Activated naive CD4-positive, alpha-beta T cell treated with anti-CD3 and anti-CD28 coated beads, Interleukin-2, amount 10 ng/mL, durations not matched to agents 7 days and 5 days (primary cell): ENCODE measurements at regions not wholly inside any gene's neighbourhood (a gene's known extent, or its start where the extent isn't known, plus 50 kb on each side); places are given as distances from the start of the nearest gene placed in this dataset.

ENCODE experiments used
- CTCF ChIA-PET: fragments of 350-600 bp; sonication (Branson Sonifier 250); formaldehyde crosslinking; loops from one replicate; lab custom pipeline; 2021; ENCODE audit warnings: antibody characterized with exemption; lab: Charles Lee
- DNase-seq: peaks from one replicate; pipeline ENCODE4 v3.0.0-alpha.2; 2020
- H3K27ac Mint-ChIP-seq: one replicate; pipeline ENCODE4 v1.8.0; 2021; ENCODE audit warnings: mild to moderate bottlenecking, moderate library complexity, mixed read lengths
- H3K27me3 Mint-ChIP-seq: one replicate; pipeline ENCODE4 v1.8.0; 2021; ENCODE audit warnings: mild to moderate bottlenecking, mixed read lengths
- H3K36me3 Mint-ChIP-seq: one replicate; pipeline ENCODE4 v1.8.0; 2021; ENCODE audit warnings: mixed read lengths
- H3K4me1 Mint-ChIP-seq: one replicate; pipeline ENCODE4 v1.8.0; 2021; ENCODE audit warnings: mixed read lengths
- H3K4me3 Mint-ChIP-seq: one replicate; pipeline ENCODE4 v1.8.0; 2021; ENCODE audit warnings: mild to moderate bottlenecking, moderate library complexity, mixed read lengths
- H3K9me3 Mint-ChIP-seq: one replicate; pipeline ENCODE4 v1.8.0; 2021; ENCODE audit warnings: mixed read lengths

DNA sequence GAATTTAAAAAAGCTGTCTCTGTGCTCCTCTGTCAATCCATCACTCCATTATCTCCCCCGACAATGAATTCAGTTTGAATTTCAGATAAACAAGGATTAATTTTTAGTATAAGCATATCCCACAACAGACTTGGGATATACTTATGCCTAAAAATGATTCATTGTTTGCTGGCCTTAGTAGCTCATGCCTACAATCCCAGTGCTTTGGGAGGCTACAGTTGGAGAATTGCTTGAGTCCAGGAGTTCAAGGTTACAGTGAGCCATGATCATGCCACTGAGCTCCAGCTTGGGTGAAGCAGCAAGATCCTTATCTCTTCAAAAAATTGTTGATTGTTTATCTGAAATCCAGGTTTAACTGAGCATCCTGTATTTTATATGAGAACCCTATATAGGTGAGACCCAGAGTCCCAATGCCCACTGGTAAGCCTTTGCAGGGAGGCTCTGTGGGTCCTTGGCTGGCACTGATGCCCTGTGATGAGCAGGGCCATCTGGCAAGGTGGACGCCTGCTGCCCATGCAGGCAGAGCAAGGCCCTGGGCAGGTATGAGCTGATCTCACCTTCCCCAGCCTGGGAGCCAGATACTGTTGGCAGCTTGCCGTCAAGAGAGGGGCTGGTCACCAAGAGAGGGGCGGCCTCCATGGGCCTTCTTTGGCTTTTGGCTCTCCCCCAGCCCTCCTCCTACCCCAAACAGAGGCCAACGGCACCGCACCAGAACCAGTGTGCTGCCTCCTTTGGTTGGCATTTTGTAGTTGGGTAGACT, 158.7 kb downstream of the SEC14L1 start:
- Mint-ChIP-seq H3K36me3 (no peaks in the 10 kb centered on the region), H3K27me3 (peaks cover 33% of the 10 kb centered on the region), H3K4me1 (no peaks in the 10 kb centered on the region), H3K27ac (no peak overlapping the region), H3K9me3 (no peaks in the 10 kb centered on the region), H3K4me3 (no peak overlapping the region)
- no peak for DNase-seq
- CTCF ChIA-PET = no interaction called here

DNA sequence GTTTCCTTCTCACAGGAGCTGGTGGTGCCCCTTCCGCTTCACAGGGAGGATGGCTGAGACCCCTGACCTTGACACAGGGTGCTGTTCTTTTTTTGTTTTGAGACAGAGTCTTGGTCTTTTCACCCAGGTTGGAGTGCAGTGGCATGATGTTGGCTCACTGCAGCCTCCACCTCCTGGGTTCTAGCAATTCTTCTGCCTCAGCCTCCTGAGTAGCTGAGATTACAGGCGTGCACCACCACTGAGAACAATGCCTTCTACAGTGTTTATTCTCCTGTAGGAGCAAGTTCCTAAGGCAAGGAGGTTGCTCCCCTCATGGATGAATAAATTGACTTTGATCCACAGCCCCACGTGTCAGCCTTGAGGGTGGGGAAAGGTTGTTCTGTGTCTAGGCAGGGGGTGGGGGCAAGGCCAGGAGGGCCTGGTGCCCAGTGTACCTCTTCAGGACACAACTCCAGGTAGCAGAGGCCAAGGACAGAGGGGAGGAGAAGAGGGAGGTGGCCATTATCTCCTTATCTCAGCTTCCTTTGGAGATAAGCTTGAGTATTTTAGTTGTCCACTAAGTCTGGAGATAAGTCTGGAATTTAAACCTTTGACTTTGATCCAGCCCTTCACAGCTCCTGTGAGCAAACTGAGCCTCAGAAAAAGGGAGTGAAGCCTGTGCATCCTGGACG, 159.4 kb downstream of the SEC14L1 start:
- H3K9me3 Mint-ChIP-seq = no peaks in the 10 kb centered on the region
- H3K27ac Mint-ChIP-seq = no peak overlapping the region
- DNase-seq = no peak
- H3K36me3 Mint-ChIP-seq = no peaks in the 10 kb centered on the region
- H3K27me3 Mint-ChIP-seq = peaks cover 38% of the 10 kb centered on the region
- no peak overlapping the region for H3K4me3 Mint-ChIP-seq
- H3K4me1 Mint-ChIP-seq = no peaks in the 10 kb centered on the region
- CTCF ChIA-PET = no interaction called here

DNA sequence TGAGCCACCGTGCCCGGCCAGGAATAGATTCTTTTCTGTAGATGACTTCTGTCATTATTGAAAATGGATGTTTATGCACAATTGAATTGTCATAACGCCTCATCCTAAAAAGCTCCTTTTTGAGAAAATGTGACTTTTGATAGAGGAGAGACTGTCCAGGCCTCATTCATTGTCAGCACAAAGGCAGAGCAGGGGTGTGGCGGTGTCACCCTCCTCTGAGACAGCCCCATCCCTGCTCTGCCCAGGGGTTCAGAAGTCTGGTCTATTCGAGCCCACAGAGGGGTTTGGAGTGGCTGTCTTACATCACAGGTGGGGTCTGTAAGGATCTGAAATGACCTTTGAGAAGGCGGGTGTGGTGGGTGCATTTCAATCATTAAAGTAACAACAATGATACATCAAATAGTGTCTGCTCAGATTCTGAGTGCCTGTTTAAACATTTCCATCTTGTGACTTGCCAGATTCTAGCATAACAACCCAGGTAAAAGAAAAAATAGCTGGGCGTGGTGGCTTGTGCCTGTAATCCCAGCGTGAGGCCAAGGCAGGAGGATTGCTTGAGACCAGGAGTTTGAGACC, 161.0 kb downstream of the SEC14L1 start:
- Mint-ChIP-seq H3K27me3 (peaks cover 48% of the 10 kb centered on the region), H3K9me3 (no peaks in the 10 kb centered on the region), H3K36me3 (no peaks in the 10 kb centered on the region), H3K4me3 (no peak overlapping the region), H3K4me1 (no peaks in the 10 kb centered on the region), H3K27ac (no peak overlapping the region)
- DNase-seq = no peak
- CTCF ChIA-PET = no interaction called here

DNA sequence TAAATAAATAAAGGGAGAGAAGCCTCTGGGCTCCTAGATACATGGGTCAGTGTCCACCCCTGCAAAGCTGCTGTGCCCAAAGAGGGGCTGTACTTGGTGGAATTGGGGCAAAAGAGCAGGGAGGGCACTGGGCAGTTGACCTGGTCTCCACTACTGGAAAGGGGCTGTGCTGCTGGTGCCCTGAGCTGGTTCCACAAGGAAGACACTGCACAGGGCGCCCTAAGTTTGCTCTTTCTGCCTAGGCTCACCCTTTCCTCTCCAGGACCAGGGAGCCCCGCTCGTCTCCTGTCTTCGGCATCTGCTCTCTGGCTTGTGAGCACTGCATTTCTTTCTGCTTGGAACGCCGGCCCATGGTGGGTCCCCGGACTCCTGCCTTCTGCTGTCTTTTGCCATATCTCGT, 161.9 kb downstream of the SEC14L1 start:
- CTCF ChIA-PET = no interaction called here
- no peak overlapping the region for H3K4me3 Mint-ChIP-seq

DNA sequence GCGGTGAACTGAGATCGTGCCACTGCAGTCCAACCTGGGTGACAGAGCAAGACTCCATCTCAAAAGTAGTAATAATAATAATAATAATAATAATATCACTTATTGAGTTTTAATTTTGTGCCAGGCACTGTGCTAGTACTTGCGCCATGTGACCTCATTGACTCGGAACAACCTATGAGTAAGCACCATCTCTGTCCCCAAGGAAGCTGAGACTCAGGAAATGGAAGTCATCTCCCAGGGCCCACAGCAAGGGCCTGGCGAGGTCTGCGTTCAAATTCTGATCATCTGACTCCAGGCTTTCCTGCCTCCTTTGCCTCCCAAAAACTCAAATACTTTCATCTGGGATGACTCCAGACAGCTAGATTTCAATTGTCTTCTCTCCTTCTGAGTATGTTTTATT, 162.9 kb downstream of the SEC14L1 start:
- Mint-ChIP-seq H3K36me3 (no peaks in the 10 kb centered on the region), H3K27me3 (peaks cover 56% of the 10 kb centered on the region), H3K4me3 (no peak overlapping the region), H3K9me3 (no peaks in the 10 kb centered on the region), H3K27ac (no peak overlapping the region), H3K4me1 (no peaks in the 10 kb centered on the region)
- CTCF ChIA-PET = interaction anchor here (0.7 kb wide), 1 partner anchor 288 kb away, joined by 3 read pairs; no protein-coding TSS in a partner anchor
- DNase-seq = no peak

More for the DNA sequence above, 161.9 kb downstream of the SEC14L1 start:
- H3K9me3 Mint-ChIP-seq = no peaks in the 10 kb centered on the region
- no peaks in the 10 kb centered on the region for H3K4me1 Mint-ChIP-seq
- H3K36me3 Mint-ChIP-seq = no peaks in the 10 kb centered on the region
- DNase-seq = no peak
- H3K27ac Mint-ChIP-seq = no peak overlapping the region
- peaks cover 53% of the 10 kb centered on the region for H3K27me3 Mint-ChIP-seq

DNA sequence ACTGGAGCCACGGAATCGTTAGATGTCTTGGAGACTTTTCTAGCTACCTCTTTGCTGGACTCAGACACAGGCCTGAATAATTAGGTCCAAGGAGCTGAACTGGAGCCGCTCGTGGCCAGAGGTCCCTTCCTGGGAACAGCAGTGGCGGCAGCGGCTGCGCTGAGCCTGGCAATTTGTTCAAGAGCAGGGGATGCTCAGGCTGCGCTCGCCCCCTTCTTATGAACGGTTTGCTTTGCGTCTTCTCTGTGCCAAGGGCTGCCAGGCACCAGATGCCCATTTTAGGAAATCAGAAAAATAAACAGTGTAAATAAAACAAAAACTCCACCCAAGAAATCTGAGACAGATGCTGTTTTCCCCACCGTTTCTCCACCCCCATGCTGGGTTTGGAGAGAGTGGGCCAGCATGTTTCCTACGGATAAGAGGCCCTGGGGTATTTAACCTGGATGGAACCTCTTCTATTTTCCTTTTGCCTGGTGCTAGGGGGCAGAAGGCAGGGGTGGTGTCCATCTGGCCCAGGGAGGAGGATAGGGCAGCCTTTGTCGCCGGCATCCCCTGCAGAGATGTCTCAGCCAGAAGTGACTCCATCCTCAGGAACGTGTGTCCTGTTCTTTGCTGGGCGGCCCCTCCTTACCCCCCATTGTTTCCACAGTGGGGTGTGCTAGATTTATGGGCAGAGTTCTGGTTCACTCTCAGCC, 163.4 kb downstream of the SEC14L1 start:
- DNase-seq = no peak

DNA sequence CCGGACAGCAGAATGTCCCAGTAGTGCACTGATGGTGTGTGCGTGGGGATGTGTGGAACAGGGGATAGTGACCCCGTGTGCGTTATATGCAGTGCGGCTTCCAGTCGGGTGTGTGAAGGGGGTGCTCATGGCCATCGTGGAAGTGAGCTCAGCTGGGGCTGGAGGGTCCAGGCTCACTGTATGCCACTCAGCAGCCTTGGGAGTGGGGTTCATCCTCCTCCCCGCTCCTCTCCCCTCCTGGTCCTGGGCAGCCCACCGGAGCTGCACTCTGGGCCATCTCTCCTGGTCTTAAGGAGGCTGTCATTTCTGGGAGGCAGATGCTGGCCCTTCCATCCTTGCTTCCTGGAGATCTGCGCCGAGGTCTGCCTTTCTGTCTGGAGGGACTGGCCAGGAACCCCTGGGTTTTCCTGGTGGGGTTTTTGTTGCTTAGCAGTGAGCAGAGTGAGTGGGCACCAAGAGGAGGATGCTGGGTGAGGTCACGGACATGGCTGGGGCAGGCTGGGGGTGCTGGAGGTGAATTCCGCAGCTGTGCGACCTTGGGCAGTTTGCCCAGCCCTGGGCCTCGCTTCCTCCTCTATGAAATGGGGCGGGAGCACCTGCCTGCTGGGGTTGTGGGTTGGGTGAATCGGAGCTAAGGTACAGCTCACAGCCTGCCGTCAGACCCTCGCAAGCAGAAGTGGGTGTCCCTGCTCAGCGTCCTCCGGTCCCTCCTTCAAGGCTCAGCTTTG, 164.1 kb downstream of the SEC14L1 start:
- H3K27me3 Mint-ChIP-seq = peaks cover 57% of the 10 kb centered on the region
- H3K27ac Mint-ChIP-seq = no peak overlapping the region
- no peaks in the 10 kb centered on the region for H3K36me3 Mint-ChIP-seq
- CTCF ChIA-PET = no interaction called here
- no peaks in the 10 kb centered on the region for H3K4me1 Mint-ChIP-seq
- no peak for DNase-seq
- H3K9me3 Mint-ChIP-seq = no peaks in the 10 kb centered on the region
- no peak overlapping the region for H3K4me3 Mint-ChIP-seq

More for the DNA sequence above, 163.4 kb downstream of the SEC14L1 start:
- Mint-ChIP-seq H3K36me3 (no peaks in the 10 kb centered on the region), H3K9me3 (no peaks in the 10 kb centered on the region), H3K4me3 (no peak overlapping the region), H3K27me3 (peaks cover 58% of the 10 kb centered on the region), H3K4me1 (no peaks in the 10 kb centered on the region), H3K27ac (no peak overlapping the region)
- CTCF ChIA-PET = interaction anchor here (0.7 kb wide), 1 partner anchor 287 kb away, joined by 3 read pairs; no protein-coding TSS in a partner anchor

DNA sequence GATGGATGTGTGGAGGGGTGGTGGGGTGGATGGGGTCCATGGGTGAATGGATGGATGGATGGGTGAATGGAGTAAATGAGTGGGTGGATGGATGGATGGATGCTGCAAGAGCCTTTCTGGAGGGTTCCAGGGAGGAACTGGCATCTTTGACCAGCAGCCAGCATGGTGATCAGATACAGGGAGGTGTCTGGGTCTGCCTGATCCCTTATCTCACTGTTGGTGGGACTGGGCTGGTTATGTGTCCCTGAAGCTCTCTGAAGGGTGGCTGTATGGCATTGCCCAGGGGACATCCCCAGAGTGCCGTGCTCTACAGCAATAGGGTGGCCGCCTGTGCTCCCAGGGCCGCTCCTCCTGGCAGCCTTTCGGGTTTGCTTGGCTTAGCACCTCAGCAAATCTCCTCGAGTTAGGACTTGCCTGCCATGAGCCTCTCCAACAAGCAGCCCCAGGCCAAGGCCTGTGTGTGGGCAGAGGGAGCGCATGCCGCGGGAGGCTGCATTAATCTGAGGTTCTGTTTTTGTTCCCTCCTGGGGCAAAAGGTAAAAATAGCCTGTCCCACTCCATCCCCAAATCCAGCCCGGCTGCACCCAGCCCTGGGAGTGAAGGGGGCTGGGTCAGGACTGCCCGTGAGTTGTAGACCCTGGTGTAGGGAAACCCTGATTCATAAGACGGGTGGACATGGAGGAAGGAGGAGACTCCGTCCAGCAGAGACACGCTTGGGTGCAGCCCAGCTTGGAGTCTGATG, 165.4 kb downstream of the SEC14L1 start:
- no peaks in the 10 kb centered on the region for H3K9me3 Mint-ChIP-seq
- peaks cover 57% of the 10 kb centered on the region for H3K27me3 Mint-ChIP-seq
- no peak for DNase-seq
- no peaks in the 10 kb centered on the region for H3K36me3 Mint-ChIP-seq
- H3K4me3 Mint-ChIP-seq = no peak overlapping the region
- CTCF ChIA-PET = no interaction called here
- no peaks in the 10 kb centered on the region for H3K4me1 Mint-ChIP-seq
- H3K27ac Mint-ChIP-seq = no peak overlapping the region

DNA sequence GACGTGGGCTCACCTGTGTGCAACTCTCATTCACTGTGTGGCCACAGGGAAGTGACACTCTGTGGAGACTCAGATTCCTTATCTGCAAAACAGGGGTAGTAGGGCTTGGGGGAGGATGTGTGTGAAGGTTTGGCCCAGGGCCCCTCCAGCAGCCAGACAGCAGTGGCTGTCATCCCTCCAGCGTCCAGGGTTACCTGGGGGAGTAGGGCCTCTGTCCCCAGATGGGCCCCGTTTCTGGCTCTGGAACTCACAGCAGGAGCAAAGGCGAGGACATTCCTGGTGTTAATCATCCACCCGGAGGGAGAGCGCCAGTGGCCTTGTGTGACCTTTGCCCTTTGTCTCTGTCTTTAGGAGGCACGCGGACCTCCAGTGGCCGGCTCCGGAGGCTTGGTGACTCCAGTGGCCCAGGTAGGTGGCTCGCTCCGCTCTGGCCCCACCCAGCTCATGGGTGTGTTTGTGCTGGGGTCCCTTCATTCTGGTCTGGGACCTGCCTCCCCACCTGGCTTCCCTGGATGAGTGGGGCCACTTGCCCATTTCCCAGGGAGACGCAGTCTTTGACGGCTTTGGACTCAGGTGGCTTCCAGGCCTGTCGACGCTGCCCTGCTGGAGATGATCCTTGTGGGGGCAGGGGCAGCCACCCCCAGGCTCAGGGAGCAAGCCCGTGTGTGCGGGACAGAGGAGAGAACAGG, 166.2 kb downstream of the SEC14L1 start:
- Mint-ChIP-seq H3K27ac (no peak overlapping the region), H3K36me3 (no peaks in the 10 kb centered on the region), H3K9me3 (no peaks in the 10 kb centered on the region), H3K27me3 (peaks cover 62% of the 10 kb centered on the region), H3K4me1 (no peaks in the 10 kb centered on the region), H3K4me3 (no peak overlapping the region)
- DNase-seq = no peak
- CTCF ChIA-PET = no interaction called here

DNA sequence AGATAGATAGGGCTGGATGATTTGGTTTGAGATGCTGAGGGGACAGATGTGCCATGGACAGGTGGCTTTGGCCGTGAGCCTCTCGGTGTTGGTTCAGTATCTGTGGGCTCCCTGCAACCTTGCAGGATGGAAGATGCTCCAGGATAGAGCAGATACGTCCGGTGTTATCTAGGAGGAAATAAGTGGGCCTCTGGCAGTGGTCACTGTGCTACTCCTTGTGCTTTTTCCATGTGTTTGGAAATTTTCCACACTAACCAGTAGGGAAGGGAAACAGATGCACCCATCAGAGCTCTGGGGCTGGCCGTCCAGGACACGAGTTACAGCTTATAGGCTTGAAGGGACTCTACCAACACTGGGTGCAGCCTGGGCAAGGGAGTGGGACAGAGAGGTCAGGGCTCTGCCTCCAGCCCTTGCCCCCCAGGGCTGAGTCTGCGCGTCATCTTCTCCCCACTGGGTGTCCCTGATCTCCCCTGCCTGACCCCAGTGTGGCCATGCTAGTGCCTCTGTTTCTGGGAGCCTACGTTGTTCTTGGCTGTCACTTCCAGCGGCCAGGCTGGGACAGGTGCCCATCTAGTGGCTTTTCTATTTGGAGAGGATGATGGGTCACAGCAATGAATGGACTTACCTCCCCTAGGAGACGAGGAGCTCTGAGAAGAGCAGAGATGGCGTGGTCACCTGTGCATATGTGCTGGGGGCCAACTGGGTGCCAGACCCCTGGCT, 166.9 kb downstream of the SEC14L1 start:
- Mint-ChIP-seq H3K27me3 (peaks cover 66% of the 10 kb centered on the region), H3K4me3 (no peak overlapping the region), H3K4me1 (no peaks in the 10 kb centered on the region), H3K27ac (no peak overlapping the region), H3K9me3 (no peaks in the 10 kb centered on the region), H3K36me3 (no peaks in the 10 kb centered on the region)
- CTCF ChIA-PET = no interaction called here
- no peak for DNase-seq

DNA sequence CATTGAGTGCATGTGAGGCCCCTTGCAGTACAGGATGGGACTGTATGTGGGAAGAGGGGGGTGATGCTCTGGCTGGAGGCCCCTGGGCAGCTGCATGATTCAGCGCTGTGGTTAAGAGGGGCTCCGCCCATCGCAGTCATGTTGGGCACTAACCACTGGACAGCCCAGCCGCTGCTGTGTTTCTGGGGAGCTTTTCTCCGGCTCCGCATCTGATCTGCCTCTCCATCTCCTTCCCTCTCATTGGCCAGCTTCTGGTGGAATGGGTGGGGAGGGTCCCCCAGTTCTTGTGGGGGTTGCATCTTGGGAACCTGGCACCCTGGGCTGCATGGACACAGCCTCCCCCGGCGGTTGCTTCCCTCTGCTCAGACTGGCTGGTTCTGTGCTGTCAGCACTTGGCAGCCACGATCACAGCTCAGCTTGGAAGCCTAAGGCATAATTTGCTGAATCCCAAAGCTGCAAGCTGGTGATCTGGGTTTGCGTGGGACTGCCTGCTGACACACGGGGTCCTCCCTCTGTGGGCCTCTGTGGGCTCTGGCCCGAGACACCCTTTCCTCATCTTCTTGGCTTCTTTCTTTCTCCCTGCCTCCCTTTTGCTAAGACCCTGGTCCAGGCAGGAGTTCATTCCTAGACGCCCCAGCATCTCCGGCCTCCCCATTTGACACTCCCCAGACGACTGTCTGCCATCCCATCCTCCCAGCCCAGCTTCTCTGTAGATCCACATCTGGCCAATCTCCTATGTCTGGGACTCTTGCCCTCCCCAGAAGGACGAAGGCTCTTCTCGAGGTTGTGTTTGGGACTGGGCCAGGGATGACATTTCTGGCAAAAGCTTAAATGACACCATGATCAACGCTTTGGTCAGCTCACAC, 168.3 kb downstream of the SEC14L1 start:
- no peaks in the 10 kb centered on the region for H3K4me1 Mint-ChIP-seq
- H3K4me3 Mint-ChIP-seq = no peak overlapping the region
- no peak overlapping the region for H3K27ac Mint-ChIP-seq
- peaks cover 70% of the 10 kb centered on the region for H3K27me3 Mint-ChIP-seq
- H3K9me3 Mint-ChIP-seq = no peaks in the 10 kb centered on the region
- no peak for DNase-seq
- CTCF ChIA-PET = no interaction called here
- no peaks in the 10 kb centered on the region for H3K36me3 Mint-ChIP-seq

DNA sequence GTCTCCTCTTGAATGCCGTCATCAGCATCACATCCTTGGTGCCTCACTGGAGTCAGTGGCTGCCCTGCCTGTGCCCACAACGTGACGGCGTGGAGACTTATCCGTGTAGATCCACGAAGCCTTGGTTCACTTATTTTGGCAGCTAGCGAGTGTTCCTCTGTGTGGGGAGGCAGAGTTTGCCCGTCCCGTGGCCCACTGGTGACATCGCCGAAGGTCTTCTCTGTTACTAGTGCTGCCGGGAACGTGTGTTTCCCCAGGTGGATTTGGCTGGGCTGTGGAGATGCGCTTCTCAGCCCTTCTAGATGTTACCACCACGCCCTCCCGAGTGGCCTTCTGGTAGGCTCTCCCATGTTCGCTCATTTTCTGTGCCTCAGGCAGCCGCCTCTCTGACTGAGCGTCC, 169.6 kb downstream of the SEC14L1 start:
- CTCF ChIA-PET = no interaction called here
- no peak for DNase-seq
- Mint-ChIP-seq H3K27me3 (peaks cover 65% of the 10 kb centered on the region), H3K27ac (no peak overlapping the region), H3K4me3 (no peak overlapping the region), H3K4me1 (no peaks in the 10 kb centered on the region), H3K9me3 (no peaks in the 10 kb centered on the region), H3K36me3 (no peaks in the 10 kb centered on the region)
